T-cell (primary cell): ENCODE measurements at regions not wholly inside any gene's neighbourhood (a gene's known extent, or its start where the extent isn't known, plus 50 kb on each side); places are given as distances from the start of the nearest gene placed in this dataset.

Experiments
- ATAC-seq, 4 experiments: fragments of 200-7000 bp in 3 of 4; fragments of 150-1000 bp in 1 of 4; cut with Tn5 transposase; replicated peaks in 1 of 4; 1 replicate in 3 of 4; 2 replicates in 1 of 4; pipeline ENCODE4 v1.10.0; 2021; ENCODE audit warnings: moderate library complexity in 3 of 4, mild to moderate bottlenecking in 2 of 4, moderate number of reproducible peaks in 1 of 4
- CTCF ChIA-PET, 2 donors: fragments of 300-600 bp; sonication (Branson Sonifier 250); formaldehyde crosslinking; loops; one replicate each; lab custom pipeline; 2022; ENCODE audit warnings: antibody characterized with exemption in 2 of 2; lab: Charles Lee
- POLR2A ChIA-PET, 2 donors: fragments of 300-600 bp; sonication (Branson Sonifier 250); formaldehyde crosslinking; loops; one replicate each; lab custom pipeline; 2022; ENCODE audit warnings: antibody characterized with exemption in 2 of 2; lab: Charles Lee
- DNase-seq, 35 experiments: peaks; one replicate each; pipeline versions ENCODE4 v3.0.0 to v3.0.0-alpha.2; 2013 to 2023
- H3K27ac ChIP-seq: one replicate; pipeline ENCODE4 v1.5.1; 2013; ENCODE audit warnings: low read length
- H3K27me3 ChIP-seq, 2 experiments: replicated peaks in 1 of 2; 1 replicate in 1 of 2; 2 replicates in 1 of 2; pipeline versions ENCODE4 v1.6.1 to v1.7.0; 2013; ENCODE audit warnings: low read length in 1 of 2, mixed read lengths in 1 of 2; ENCODE audit not compliant: control insufficient read depth in 2 of 2, insufficient read depth in 2 of 2; ENCODE audit errors: extremely low read depth in 1 of 2
- H3K36me3 ChIP-seq, 2 donors: 1 replicate in 1 of 2; 2 replicates in 1 of 2; pipeline versions ENCODE4 v1.6.1 to v1.7.0; 2013; ENCODE audit warnings: low read length in 1 of 2; ENCODE audit not compliant: control insufficient read depth in 2 of 2, insufficient read depth in 1 of 2; ENCODE audit errors: extremely low read depth in 1 of 2
- H3K4me1 ChIP-seq, 2 experiments: 1 replicate in 1 of 2; 2 replicates in 1 of 2; pipeline versions ENCODE4 v1.6.1 to v1.7.0; 2013; ENCODE audit warnings: low read length in 2 of 2, mixed read lengths in 1 of 2; ENCODE audit not compliant: insufficient read depth in 2 of 2, control insufficient read depth in 1 of 2; ENCODE audit errors: extremely low read depth in 1 of 2
- H3K4me3 ChIP-seq, 2 donors: 1 replicate in 1 of 2; 2 replicates in 1 of 2; pipeline versions ENCODE4 v1.5.1 to v1.7.0; 2013; ENCODE audit warnings: mild to moderate bottlenecking in 2 of 2, low read length in 1 of 2, moderate library complexity in 1 of 2; ENCODE audit not compliant: control insufficient read depth in 1 of 2; ENCODE audit errors: extremely low read depth in 1 of 2
- H3K9me3 ChIP-seq: 2 replicates; pipeline ENCODE4 v1.7.0; 2013
- H3K27ac Mint-ChIP-seq, 2 donors: one replicate each; pipeline ENCODE4 v1.8.0; 2020 to 2021; ENCODE audit warnings: mild to moderate bottlenecking in 2 of 2, mixed read lengths in 2 of 2
- H3K27me3 Mint-ChIP-seq, 2 donors: one replicate each; pipeline ENCODE4 v1.8.0; 2021 to 2022; ENCODE audit warnings: mixed read lengths in 2 of 2
- H3K36me3 Mint-ChIP-seq: one replicate; pipeline ENCODE4 v1.8.0; 2021; ENCODE audit warnings: mixed read lengths
- H3K4me1 Mint-ChIP-seq, 3 donors: one replicate each; pipeline ENCODE4 v1.8.0; 2020 to 2022; ENCODE audit warnings: mixed read lengths in 3 of 3, mild to moderate bottlenecking in 1 of 3
- H3K4me3 Mint-ChIP-seq, 3 donors: one replicate each; pipeline ENCODE4 v1.8.0; 2020 to 2022; ENCODE audit warnings: mild to moderate bottlenecking in 3 of 3, mixed read lengths in 3 of 3, moderate library complexity in 3 of 3
- H3K9me3 Mint-ChIP-seq, 3 donors: one replicate each; pipeline ENCODE4 v1.8.0; 2020 to 2022; ENCODE audit warnings: mixed read lengths in 3 of 3
- WGBS: methylation state at CpG from one replicate; pipeline ENCODE4 v1.1.5; 2013; ENCODE audit warnings: missing lambda C conversion rate; ENCODE audit not compliant: insufficient coverage; 5-methylcytosine and 5-hydroxymethylcytosine counted together

- H3K4me1 Mint-ChIP-seq, result no peaks in the 10 kb centered on the region
- Histone ChIP-seq H3K9me3 (no peaks in the 10 kb centered on the region), H3K36me3 (no peaks in the 10 kb centered on the region), H3K4me1 (no peaks in the 10 kb centered on the region), H3K4me3 (no peak overlapping the region), H3K27me3 (no peaks in the 10 kb centered on the region), H3K27ac (no peak overlapping the region)
- no peaks in the 10 kb centered on the region for H3K27me3 Mint-ChIP-seq
- no peaks in the 10 kb centered on the region for H3K36me3 Mint-ChIP-seq
- CTCF ChIA-PET, result interaction anchor here in 1 of 2 donors (0.6 kb wide), 1 partner anchor 1482 kb away, joined by 3 read pairs; no protein-coding TSS in a partner anchor
- DNase-seq (no peak), ATAC-seq (no peak)
- 100% methylated on average over 2 of the region's 6 CpGs for WGBS
- no peak overlapping the region for H3K27ac Mint-ChIP-seq
- POLR2A ChIA-PET, result no interaction called here
- no peak overlapping the region for H3K4me3 Mint-ChIP-seq
- peaks cover 3 to 9% (median 4%) of the 10 kb centered on the region in 3 donors for H3K9me3 Mint-ChIP-seq
Observed at GRCh38 chr3:6631376-6631775, 229.5 kb upstream of the GRM7 start.

- H3K9me3 ChIP-seq, result no peaks in the 10 kb centered on the region
- ChIA-PET POLR2A (interaction anchor here in 1 of 2 donors (0.6 kb wide), 1 partner anchor 186 kb away, joined by 4 read pairs; no protein-coding TSS in a partner anchor), CTCF (no interaction called here)
- no peaks in the 10 kb centered on the region for H3K4me1 ChIP-seq
- WGBS, result no CpG with 5 or more reads among the region's 1 CpG
- Mint-ChIP-seq H3K9me3 (peaks cover 0 to 24% (median 20%) of the 10 kb centered on the region in 3 donors), H3K4me1 (no peaks in the 10 kb centered on the region), H3K4me3 (no peak overlapping the region), H3K36me3 (no peaks in the 10 kb centered on the region), H3K27me3 (no peaks in the 10 kb centered on the region), H3K27ac (no peak overlapping the region)
- ATAC-seq, result no peak
- DNase-seq, result no peak
- H3K36me3 ChIP-seq, result no peaks in the 10 kb centered on the region
- H3K27ac ChIP-seq, result no peak overlapping the region
- H3K27me3 ChIP-seq, result no peaks in the 10 kb centered on the region
- no peak overlapping the region for H3K4me3 ChIP-seq
Observed at GRCh38 chr3:6640907-6641306, 220.0 kb upstream of the GRM7 start.

- POLR2A ChIA-PET, result no interaction called here
- no peaks in the 10 kb centered on the region for H3K4me1 Mint-ChIP-seq
- no peak overlapping the region for H3K4me3 Mint-ChIP-seq
- H3K9me3 Mint-ChIP-seq, result peaks cover 0 to 20% (median 15%) of the 10 kb centered on the region in 3 donors
- Histone ChIP-seq H3K36me3 (no peaks in the 10 kb centered on the region), H3K4me1 (no peaks in the 10 kb centered on the region), H3K27me3 (no peaks in the 10 kb centered on the region), H3K9me3 (no peaks in the 10 kb centered on the region), H3K27ac (no peak overlapping the region), H3K4me3 (no peak overlapping the region)
- H3K36me3 Mint-ChIP-seq, result no peaks in the 10 kb centered on the region
- no peak overlapping the region for H3K27ac Mint-ChIP-seq
- no peak for ATAC-seq
- CTCF ChIA-PET, result no interaction called here
- no peaks in the 10 kb centered on the region for H3K27me3 Mint-ChIP-seq
- DNase-seq, result no peak
- no CpG with 5 or more reads among the region's 5 CpGs for WGBS
Observed at GRCh38 chr3:6644070-6644929, 216.6 kb upstream of the GRM7 start.

GRCh38 chr3:6654670-6655069 lies 206.2 kb upstream of the GRM7 start:
- WGBS, result no CpG with 5 or more reads among the region's 1 CpG
- ChIA-PET POLR2A (no interaction called here), CTCF (no interaction called here)
- Mint-ChIP-seq H3K4me3 (no peak overlapping the region), H3K27me3 (no peaks in the 10 kb centered on the region), H3K9me3 (peaks cover 30 to 38% (median 34%) of the 10 kb centered on the region in 3 donors), H3K36me3 (no peaks in the 10 kb centered on the region), H3K27ac (no peak overlapping the region), H3K4me1 (no peaks in the 10 kb centered on the region)
- no peaks in the 10 kb centered on the region for H3K36me3 ChIP-seq
- no peak overlapping the region for H3K4me3 ChIP-seq
- no peaks in the 10 kb centered on the region for H3K27me3 ChIP-seq
- ATAC-seq (no peak), DNase-seq (no peak)
- H3K4me1 ChIP-seq, result no peaks in the 10 kb centered on the region
- no peak overlapping the region for H3K27ac ChIP-seq
- no peaks in the 10 kb centered on the region for H3K9me3 ChIP-seq

GRCh38 chr3:6655275-6655674 lies 205.6 kb upstream of the GRM7 start:
- ChIA-PET CTCF (no interaction called here), POLR2A (no interaction called here)
- Histone ChIP-seq H3K36me3 (no peaks in the 10 kb centered on the region), H3K9me3 (no peaks in the 10 kb centered on the region), H3K4me1 (no peaks in the 10 kb centered on the region), H3K4me3 (no peak overlapping the region), H3K27ac (no peak overlapping the region), H3K27me3 (no peaks in the 10 kb centered on the region)
- Mint-ChIP-seq H3K4me1 (no peaks in the 10 kb centered on the region), H3K27ac (no peak overlapping the region), H3K27me3 (no peaks in the 10 kb centered on the region), H3K4me3 (no peak overlapping the region), H3K9me3 (peaks cover 30 to 38% (median 34%) of the 10 kb centered on the region in 3 donors), H3K36me3 (no peaks in the 10 kb centered on the region)
- WGBS, result 60% methylated on average over 1 of the region's 2 CpGs
- DNase-seq, result no peak
- no peak for ATAC-seq

- CTCF ChIA-PET, result no interaction called here
- Histone ChIP-seq H3K27ac (no peak overlapping the region), H3K27me3 (no peaks in the 10 kb centered on the region), H3K9me3 (no peaks in the 10 kb centered on the region), H3K4me3 (no peak overlapping the region), H3K4me1 (no peaks in the 10 kb centered on the region), H3K36me3 (no peaks in the 10 kb centered on the region)
- no CpG with 5 or more reads among the region's 2 CpGs for WGBS
- ATAC-seq, result no peak
- H3K4me3 Mint-ChIP-seq, result no peak overlapping the region
- H3K36me3 Mint-ChIP-seq, result no peaks in the 10 kb centered on the region
- H3K27ac Mint-ChIP-seq, result no peak overlapping the region
- H3K9me3 Mint-ChIP-seq, result peaks cover 22 to 38% (median 31%) of the 10 kb centered on the region in 3 donors
- DNase-seq, result no peak
- POLR2A ChIA-PET, result no interaction called here
- H3K4me1 Mint-ChIP-seq, result no peaks in the 10 kb centered on the region
- H3K27me3 Mint-ChIP-seq, result no peaks in the 10 kb centered on the region
Observed at GRCh38 chr3:6657591-6657990, 203.3 kb upstream of the GRM7 start.
